Activated T-cell treated with anti-CD3 and anti-CD28 coated beads, Interleukin-2, amount 50 U/mL, for 72 hours (primary cell): ENCODE measurements at regions not wholly inside any gene's neighbourhood (a gene's known extent, or its start where the extent isn't known, plus 50 kb on each side); places are given as distances from the start of the nearest gene placed in this dataset.
"Not testable (repeated sequence)": the region's sequence is repeated elsewhere in the genome, so short reads cannot be mapped to it uniquely, and the experiment has no call there.

Experiments used
- ATAC-seq, 2 donors: fragments of 150-1000 bp; cut with Tn5 transposase; replicated peaks in 1 of 2; 2 replicates each; pipeline ENCODE4 v1.10.0; 2021; ENCODE audit warnings: moderate library complexity in 2 of 2, mild to moderate bottlenecking in 1 of 2
- DNase-seq, 2 donors: peaks; one replicate each; pipeline ENCODE4 v3.0.0; 2021 to 2022; ENCODE audit warnings: mixed read lengths in 1 of 2
- H3K27ac Mint-ChIP-seq: one replicate; pipeline ENCODE4 v1.8.0; 2022; ENCODE audit warnings: mild to moderate bottlenecking, moderate library complexity, mixed read lengths
- H3K27me3 Mint-ChIP-seq: one replicate; pipeline ENCODE4 v1.8.0; 2022; ENCODE audit warnings: low read depth, mixed read lengths
- H3K36me3 Mint-ChIP-seq, 2 donors: one replicate each; pipeline ENCODE4 v1.8.0; 2022; ENCODE audit warnings: mixed read lengths in 2 of 2, mild to moderate bottlenecking in 1 of 2; ENCODE audit not compliant: insufficient read depth in 2 of 2
- H3K4me1 Mint-ChIP-seq: one replicate; pipeline ENCODE4 v1.8.0; 2022; ENCODE audit warnings: low read depth, mixed read lengths
- H3K4me3 Mint-ChIP-seq, 2 donors: one replicate each; pipeline ENCODE4 v1.8.0; 2022; ENCODE audit warnings: mild to moderate bottlenecking in 2 of 2, mixed read lengths in 2 of 2, moderate library complexity in 2 of 2
- H3K9me3 Mint-ChIP-seq, 2 donors: one replicate each; pipeline ENCODE4 v1.8.0; 2022; ENCODE audit warnings: mixed read lengths in 2 of 2

- ATAC-seq (no peak), DNase-seq (no peak)
- H3K4me1 Mint-ChIP-seq = no peaks in the 10 kb centered on the region
- peaks cover 0 to 3% of the 10 kb centered on the region in 2 donors for H3K9me3 Mint-ChIP-seq
- no peaks in the 10 kb centered on the region for H3K27me3 Mint-ChIP-seq
- peaks cover 0 to 2% of the 10 kb centered on the region in 2 donors for H3K36me3 Mint-ChIP-seq
- no peak overlapping the region for H3K4me3 Mint-ChIP-seq
- no peak overlapping the region for H3K27ac Mint-ChIP-seq
These were observed 386.3 kb downstream of the USP25 start for GRCh38 chr21:16116069-16116468.

GRCh38 chr21:16116798-16117197 is 387.0 kb downstream of the USP25 start:
- Mint-ChIP-seq H3K27ac (no peak overlapping the region), H3K4me3 (no peak overlapping the region)

GRCh38 chr21:16117331-16117730 is 387.5 kb downstream of the USP25 start:
- ATAC-seq (no peak), DNase-seq (no peak)
- Mint-ChIP-seq H3K27me3 (no peaks in the 10 kb centered on the region), H3K4me1 (no peaks in the 10 kb centered on the region), H3K9me3 (peaks cover 0 to 3% of the 10 kb centered on the region in 2 donors), H3K27ac (no peak overlapping the region), H3K4me3 (no peak overlapping the region), H3K36me3 (peaks cover 0 to 2% of the 10 kb centered on the region in 2 donors)

More at GRCh38 chr21:16116798-16117197, 387.0 kb downstream of the USP25 start:
- Mint-ChIP-seq H3K9me3 (peaks cover 0 to 3% of the 10 kb centered on the region in 2 donors), H3K4me1 (no peaks in the 10 kb centered on the region), H3K27me3 (no peaks in the 10 kb centered on the region), H3K36me3 (peaks cover 0 to 2% of the 10 kb centered on the region in 2 donors)
- no peak for DNase-seq
- ATAC-seq = no peak

GRCh38 chr21:16117851-16118590 is 388.2 kb downstream of the USP25 start:
- no peaks in the 10 kb centered on the region for H3K27me3 Mint-ChIP-seq
- peaks cover 2 to 3% of the 10 kb centered on the region in 2 donors for H3K9me3 Mint-ChIP-seq
- no peak overlapping the region for H3K27ac Mint-ChIP-seq

GRCh38 chr21:16124378-16125138 is 394.8 kb downstream of the USP25 start:
- ATAC-seq = no peak
- H3K36me3 Mint-ChIP-seq = no peaks in the 10 kb centered on the region
- no peak overlapping the region for H3K27ac Mint-ChIP-seq
- H3K4me1 Mint-ChIP-seq = no peaks in the 10 kb centered on the region
- H3K9me3 Mint-ChIP-seq = peaks cover 0 to 2% of the 10 kb centered on the region in 2 donors
- no peaks in the 10 kb centered on the region for H3K27me3 Mint-ChIP-seq
- H3K4me3 Mint-ChIP-seq = no peak overlapping the region
- no peak for DNase-seq

More at GRCh38 chr21:16117851-16118590, 388.2 kb downstream of the USP25 start:
- peaks cover 0 to 2% of the 10 kb centered on the region in 2 donors for H3K36me3 Mint-ChIP-seq
- no peaks in the 10 kb centered on the region for H3K4me1 Mint-ChIP-seq
- DNase-seq (no peak), ATAC-seq (no peak)
- no peak overlapping the region for H3K4me3 Mint-ChIP-seq

- Mint-ChIP-seq H3K27ac (no peak overlapping the region), H3K36me3 (no peaks in the 10 kb centered on the region), H3K4me3 (no peak overlapping the region), H3K9me3 (peaks cover 0 to 2% of the 10 kb centered on the region in 2 donors), H3K27me3 (no peaks in the 10 kb centered on the region), H3K4me1 (no peaks in the 10 kb centered on the region)
- ATAC-seq (no peak), DNase-seq (no peak)
These were observed 395.5 kb downstream of the USP25 start for GRCh38 chr21:16125274-16125673.

- H3K4me3 Mint-ChIP-seq, DNase-seq, H3K4me1 Mint-ChIP-seq, H3K27me3 Mint-ChIP-seq, ATAC-seq, H3K36me3 Mint-ChIP-seq, H3K9me3 Mint-ChIP-seq, H3K27ac Mint-ChIP-seq: not testable (repeated sequence)
These were observed 402.7 kb downstream of the USP25 start for GRCh38 chr21:16132453-16132852.

- Mint-ChIP-seq H3K36me3 (peaks cover 0 to 2% of the 10 kb centered on the region in 2 donors), H3K9me3 (peaks cover 6 to 7% of the 10 kb centered on the region in 2 donors), H3K4me3 (no peak overlapping the region), H3K4me1 (no peaks in the 10 kb centered on the region), H3K27ac (no peak overlapping the region), H3K27me3 (no peaks in the 10 kb centered on the region)
- DNase-seq (no peak), ATAC-seq (no peak)
These were observed 403.5 kb downstream of the USP25 start for GRCh38 chr21:16133248-16133647.

- DNase-seq (no peak), ATAC-seq (no peak)
- Mint-ChIP-seq H3K4me1 (no peaks in the 10 kb centered on the region), H3K4me3 (no peak overlapping the region), H3K36me3 (peaks cover 0 to 2% of the 10 kb centered on the region in 2 donors), H3K27me3 (no peaks in the 10 kb centered on the region), H3K9me3 (peaks cover 6 to 7% of the 10 kb centered on the region in 2 donors), H3K27ac (no peak overlapping the region)
These were observed 404.4 kb downstream of the USP25 start for GRCh38 chr21:16134134-16134533.

- Mint-ChIP-seq H3K4me1 (no peaks in the 10 kb centered on the region), H3K9me3 (no peaks in the 10 kb centered on the region), H3K36me3 (no peaks in the 10 kb centered on the region), H3K4me3 (no peak overlapping the region), H3K27ac (no peak overlapping the region), H3K27me3 (no peaks in the 10 kb centered on the region)
- ATAC-seq (no peak), DNase-seq (no peak)
These were observed 407.3 kb downstream of the USP25 start for GRCh38 chr21:16137106-16137505.

- Mint-ChIP-seq H3K27me3 (no peaks in the 10 kb centered on the region), H3K4me1 (no peaks in the 10 kb centered on the region)
These were observed 415.3 kb downstream of the USP25 start for GRCh38 chr21:16145052-16145451.

GRCh38 chr21:16145479-16145878 is 415.7 kb downstream of the USP25 start:
- no peak overlapping the region for H3K27ac Mint-ChIP-seq
- no peak for ATAC-seq
- H3K9me3 Mint-ChIP-seq = peaks cover 0 to 1% of the 10 kb centered on the region in 2 donors
- peaks cover 0 to 1% of the 10 kb centered on the region in 2 donors for H3K36me3 Mint-ChIP-seq
- DNase-seq = no peak
- no peaks in the 10 kb centered on the region for H3K4me1 Mint-ChIP-seq
- H3K4me3 Mint-ChIP-seq = no peak overlapping the region
- H3K27me3 Mint-ChIP-seq = no peaks in the 10 kb centered on the region

More at GRCh38 chr21:16145052-16145451, 415.3 kb downstream of the USP25 start:
- DNase-seq (no peak), ATAC-seq (no peak)
- no peak overlapping the region for H3K4me3 Mint-ChIP-seq
- H3K36me3 Mint-ChIP-seq = peaks cover 0 to 1% of the 10 kb centered on the region in 2 donors
- no peak overlapping the region for H3K27ac Mint-ChIP-seq
- peaks cover 0 to 1% of the 10 kb centered on the region in 2 donors for H3K9me3 Mint-ChIP-seq

GRCh38 chr21:16154321-16154720 is 424.5 kb downstream of the USP25 start:
- ATAC-seq (no peak), DNase-seq (no peak)
- no peak overlapping the region for H3K4me3 Mint-ChIP-seq
- H3K9me3 Mint-ChIP-seq = peaks cover 0 to 1% of the 10 kb centered on the region in 2 donors
- H3K36me3 Mint-ChIP-seq = peaks cover 0 to 1% of the 10 kb centered on the region in 2 donors
- H3K4me1 Mint-ChIP-seq = no peaks in the 10 kb centered on the region
- no peaks in the 10 kb centered on the region for H3K27me3 Mint-ChIP-seq
- no peak overlapping the region for H3K27ac Mint-ChIP-seq
